Naive thymus-derived CD4-positive, alpha-beta T cell (primary cell): ENCODE measurements at regions not wholly inside any gene's neighbourhood (a gene's known extent, or its start where the extent isn't known, plus 50 kb on each side); places are given as distances from the start of the nearest gene placed in this dataset.
"Not testable (repeated sequence)": the region's sequence is repeated elsewhere in the genome, so short reads cannot be mapped to it uniquely, and the experiment has no call there.

ENCODE experiments used
- ATAC-seq: fragments of 150-1000 bp; cut with Tn5 transposase; 2 replicates; pipeline ENCODE4 v1.10.0; 2021; ENCODE audit warnings: mild to moderate bottlenecking, moderate library complexity
- CTCF ChIA-PET: fragments of 350-600 bp; sonication (Branson Sonifier 250); formaldehyde crosslinking; loops from one replicate; lab custom pipeline; 2021; ENCODE audit warnings: antibody characterized with exemption; lab: Charles Lee
- POLR2A ChIA-PET: fragments of 350-600 bp; sonication (Branson Sonifier 250); formaldehyde crosslinking; loops from one replicate; lab custom pipeline; 2021; ENCODE audit warnings: antibody characterized with exemption, inconsistent platforms; lab: Charles Lee
- DNase-seq, 9 donors: peaks; one replicate each; pipeline versions ENCODE4 v3.0.0 to v3.0.0-alpha.2; 2020 to 2022; ENCODE audit warnings: mixed read lengths in 1 of 9
- H3K27ac ChIP-seq: one replicate; pipeline ENCODE4 v1.7.0; 2013; ENCODE audit warnings: mild to moderate bottlenecking, low read depth, low read length, moderate library complexity
- H3K27me3 ChIP-seq, 2 donors: one replicate each; pipeline ENCODE4 v1.7.0; 2013; ENCODE audit warnings: low read length in 2 of 2, mild to moderate bottlenecking in 2 of 2, moderate library complexity in 2 of 2; ENCODE audit not compliant: control insufficient read depth in 2 of 2, insufficient read depth in 2 of 2
- H3K36me3 ChIP-seq, 3 experiments: 1 replicate in 2 of 3; 2 replicates in 1 of 3; pipeline ENCODE4 v1.7.0; 2013; ENCODE audit warnings: low read length in 3 of 3, mild to moderate bottlenecking in 3 of 3, moderate library complexity in 1 of 3; ENCODE audit not compliant: insufficient read depth in 3 of 3, control insufficient read depth in 2 of 3
- H3K4me1 ChIP-seq, 2 donors: one replicate each; pipeline ENCODE4 v1.7.0; 2013; ENCODE audit warnings: low read length in 2 of 2, mild to moderate bottlenecking in 2 of 2, moderate library complexity in 1 of 2; ENCODE audit not compliant: control insufficient read depth in 2 of 2, insufficient read depth in 2 of 2
- H3K4me3 ChIP-seq: 2 replicates; pipeline ENCODE4 v1.7.0; 2013; ENCODE audit warnings: mild to moderate bottlenecking, low read length
- H3K9me3 ChIP-seq, 3 experiments: 1 replicate in 2 of 3; 2 replicates in 1 of 3; pipeline ENCODE4 v1.7.0; 2013; ENCODE audit warnings: low read length in 3 of 3; ENCODE audit not compliant: control insufficient read depth in 2 of 3
- H3K27ac Mint-ChIP-seq, 9 donors: one replicate each; pipeline ENCODE4 v1.8.0; 2020 to 2022; ENCODE audit warnings: mixed read lengths in 9 of 9, mild to moderate bottlenecking in 8 of 9, moderate library complexity in 5 of 9, inconsistent platforms in 2 of 9
- H3K27me3 Mint-ChIP-seq, 5 donors: one replicate each; pipeline ENCODE4 v1.8.0; 2021 to 2022; ENCODE audit warnings: mixed read lengths in 5 of 5, mild to moderate bottlenecking in 1 of 5
- H3K36me3 Mint-ChIP-seq, 5 donors: one replicate each; pipeline ENCODE4 v1.8.0; 2020 to 2022; ENCODE audit warnings: mixed read lengths in 5 of 5, mild to moderate bottlenecking in 3 of 5, inconsistent platforms in 1 of 5
- H3K4me1 Mint-ChIP-seq, 7 donors: one replicate each; pipeline ENCODE4 v1.8.0; 2020 to 2022; ENCODE audit warnings: mixed read lengths in 7 of 7, mild to moderate bottlenecking in 3 of 7, inconsistent platforms in 1 of 7
- H3K4me3 Mint-ChIP-seq, 10 donors: one replicate each; pipeline ENCODE4 v1.8.0; 2020 to 2022; ENCODE audit warnings: mild to moderate bottlenecking in 10 of 10, mixed read lengths in 10 of 10, moderate library complexity in 6 of 10, inconsistent platforms in 2 of 10
- H3K9me3 Mint-ChIP-seq, 11 donors: one replicate each; pipeline ENCODE4 v1.8.0; 2020 to 2022; ENCODE audit warnings: mixed read lengths in 11 of 11, mild to moderate bottlenecking in 4 of 11, inconsistent platforms in 1 of 11, moderate library complexity in 1 of 11
- intact Hi-C, 2 donors: fragments of 100-400 bp; cut with micrococcal nuclease; formaldehyde crosslinking; loops; one replicate each; pipeline ENCODE4 v1.15.1; 2023

- H3K9me3 Mint-ChIP-seq, H3K4me3 ChIP-seq, intact Hi-C loops, H3K27me3 ChIP-seq, H3K4me3 Mint-ChIP-seq, CTCF ChIA-PET, POLR2A ChIA-PET, ATAC-seq, DNase-seq, H3K9me3 ChIP-seq, H3K27ac Mint-ChIP-seq, H3K27ac ChIP-seq, H3K36me3 Mint-ChIP-seq, H3K4me1 ChIP-seq, H3K36me3 ChIP-seq, H3K4me1 Mint-ChIP-seq: not testable (repeated sequence)
- peaks cover 3 to 37% (median 14%) of the 10 kb centered on the region in 5 donors for H3K27me3 Mint-ChIP-seq
Measured at GRCh38 chr22:35487623-35488022, 53.0 kb upstream of the RASD2 start.

- H3K36me3 ChIP-seq, result no peaks in the 10 kb centered on the region
- Mint-ChIP-seq H3K9me3 (no peaks in the 10 kb centered on the region), H3K27ac (no peak overlapping the region), H3K4me3 (no peak overlapping the region), H3K36me3 (no peaks in the 10 kb centered on the region), H3K4me1 (peaks cover 0 to 4% (median 0%) of the 10 kb centered on the region in 7 donors), H3K27me3 (peaks cover 3 to 41% (median 22%) of the 10 kb centered on the region in 5 donors)
- intact Hi-C loops, result no loop called here
- ATAC-seq, result no peak
- ChIA-PET CTCF (no interaction called here), POLR2A (no interaction called here)
- H3K27ac ChIP-seq, result no peak overlapping the region
- H3K4me3 ChIP-seq, result no peak overlapping the region
- H3K27me3 ChIP-seq, result no peaks in the 10 kb centered on the region
- no peaks in the 10 kb centered on the region for H3K4me1 ChIP-seq
- no peak for DNase-seq
- H3K9me3 ChIP-seq, result no peaks in the 10 kb centered on the region
Measured at GRCh38 chr22:35488513-35488912, 52.1 kb upstream of the RASD2 start.

GRCh38 chr22:35489239-35489638 is 51.4 kb upstream of the RASD2 start:
- Mint-ChIP-seq H3K4me1 (no peaks in the 10 kb centered on the region), H3K36me3 (no peaks in the 10 kb centered on the region), H3K27ac (no peak overlapping the region), H3K4me3 (no peak overlapping the region), H3K9me3 (no peaks in the 10 kb centered on the region), H3K27me3 (peaks cover 3 to 46% (median 25%) of the 10 kb centered on the region in 5 donors)
- Histone ChIP-seq H3K27me3 (no peaks in the 10 kb centered on the region), H3K27ac (no peak overlapping the region), H3K4me3 (no peak overlapping the region), H3K4me1 (no peaks in the 10 kb centered on the region), H3K9me3 (no peaks in the 10 kb centered on the region), H3K36me3 (no peaks in the 10 kb centered on the region)
- ChIA-PET POLR2A (no interaction called here), CTCF (no interaction called here)
- ATAC-seq (no peak), DNase-seq (no peak)
- intact Hi-C loops, result no loop called here
